ENCODE measurements at regions not wholly inside any gene's neighbourhood (a gene's known extent, or its start where the extent isn't known, plus 50 kb on each side); places are given as distances from the start of the nearest gene placed in this dataset.

- no peaks in the 10 kb centered on the region for H3K36me3 ChIP-seq (replicated peaks; ENCODE audit: low read depth, low read length)
- no peaks in the 10 kb centered on the region for H3K9me3 ChIP-seq (ENCODE audit: insufficient read depth, low read length)
- peaks cover 17% of the 10 kb centered on the region for H3K27me3 ChIP-seq (ENCODE audit: low read depth, low read length)
- TF ChIP-seq CTCF (IDR thresholded peaks at IDR 0.05; ENCODE audit: low read depth, low read length) (no peak), EZH2phosphoT487 (IDR thresholded peaks at IDR 0.05; ENCODE audit: low read depth) (no peak)
- H4K20me1 ChIP-seq (ENCODE audit: insufficient read depth, low read length), result no peaks in the 10 kb centered on the region
- no peaks in the 10 kb centered on the region for H3K79me2 ChIP-seq (ENCODE audit: low read length)
- no peak overlapping the region for H3K4me3 ChIP-seq (ENCODE audit: low read length)
- no peaks in the 10 kb centered on the region for H3K4me1 ChIP-seq (ENCODE audit: low read length)
- no peak overlapping the region for H3K9ac ChIP-seq (ENCODE audit: low read length)
- no peak overlapping the region for H3K4me2 ChIP-seq (ENCODE audit: low read length)
- H2AFZ ChIP-seq (ENCODE audit: low read depth, low read length), result no peak overlapping the region
- no peak overlapping the region for H3K27ac ChIP-seq (ENCODE audit: low read length)
Measured at GRCh38 chr16:86828653-86829052, 250.3 kb downstream of the FOXL1 start.

DNA sequence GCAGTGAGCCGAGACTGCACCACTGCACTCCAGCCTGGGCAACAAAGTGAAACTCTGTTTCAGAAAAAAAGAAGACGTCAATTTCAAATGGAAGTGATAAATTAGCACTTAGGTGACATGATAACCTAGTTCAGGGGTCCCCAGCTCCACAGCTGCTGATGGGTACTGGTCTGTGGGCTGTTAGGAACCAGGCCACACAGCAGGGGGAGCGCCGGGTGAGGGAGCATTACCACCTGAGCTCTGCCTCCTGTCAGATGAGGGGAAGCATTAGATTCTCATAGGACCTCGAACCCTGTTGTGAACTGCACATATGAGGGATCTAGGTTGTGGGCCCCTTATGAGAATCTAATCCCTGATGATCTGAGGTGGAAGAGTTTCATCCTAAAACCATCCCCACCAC, 253.0 kb downstream of the FOXL1 start:
- H3K79me2 ChIP-seq (ENCODE audit: low read length), result no peaks in the 10 kb centered on the region
- H3K4me2 ChIP-seq (ENCODE audit: low read length), result no peak overlapping the region
- H3K36me3 ChIP-seq (replicated peaks; ENCODE audit: low read depth, low read length), result no peaks in the 10 kb centered on the region
- H3K9ac ChIP-seq (ENCODE audit: low read length), result no peak overlapping the region
- no peak overlapping the region for H3K4me3 ChIP-seq (ENCODE audit: low read length)
- H3K27ac ChIP-seq (ENCODE audit: low read length), result no peak overlapping the region
- H3K9me3 ChIP-seq (ENCODE audit: insufficient read depth, low read length), result no peaks in the 10 kb centered on the region
- no peak for TF ChIP-seq EZH2phosphoT487 (IDR thresholded peaks at IDR 0.05; ENCODE audit: low read depth)
- TF ChIP-seq CTCF (IDR thresholded peaks at IDR 0.05; ENCODE audit: low read depth, low read length), result no peak
- peaks cover 11% of the 10 kb centered on the region; the same call in 1 of the 2 replicates for H3K27me3 ChIP-seq (ENCODE audit: low read depth, low read length)
- H2AFZ ChIP-seq (ENCODE audit: low read depth, low read length), result no peak overlapping the region
- H3K4me1 ChIP-seq (ENCODE audit: low read length), result no peaks in the 10 kb centered on the region
- H4K20me1 ChIP-seq (ENCODE audit: insufficient read depth, low read length), result no peaks in the 10 kb centered on the region

DNA sequence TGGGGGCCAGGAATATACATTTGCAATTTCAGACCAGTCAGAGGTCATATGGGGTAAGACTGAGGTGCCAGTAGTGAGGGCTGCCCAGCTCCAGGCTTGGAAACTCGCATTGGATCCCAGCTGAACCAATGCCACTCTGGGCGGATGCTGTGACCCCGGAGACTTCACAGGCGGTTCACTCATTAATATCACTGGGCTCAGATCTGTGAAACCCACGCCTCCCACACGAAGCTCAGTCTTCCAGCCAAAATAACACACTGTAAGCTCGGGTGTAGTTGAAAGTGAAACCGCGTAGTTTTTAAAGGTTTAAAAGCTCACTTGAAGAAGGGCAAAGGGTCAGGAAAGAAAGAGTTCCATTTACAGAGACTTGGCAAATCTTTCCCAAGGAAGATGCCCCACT, 254.8 kb downstream of the FOXL1 start:
- Histone ChIP-seq H3K4me3 (ENCODE audit: low read length) (no peak overlapping the region), H3K27me3 (ENCODE audit: low read depth, low read length) (peaks cover 11% of the 10 kb centered on the region; the same call in 1 of the 2 replicates), H4K20me1 (ENCODE audit: insufficient read depth, low read length) (no peaks in the 10 kb centered on the region), H3K9ac (ENCODE audit: low read length) (no peak overlapping the region), H3K4me1 (ENCODE audit: low read length) (no peaks in the 10 kb centered on the region), H3K4me2 (ENCODE audit: low read length) (no peak overlapping the region), H3K27ac (ENCODE audit: low read length) (no peak overlapping the region), H3K9me3 (ENCODE audit: insufficient read depth, low read length) (no peaks in the 10 kb centered on the region), H3K36me3 (replicated peaks; ENCODE audit: low read depth, low read length) (no peaks in the 10 kb centered on the region), H2AFZ (ENCODE audit: low read depth, low read length) (no peak overlapping the region), H3K79me2 (ENCODE audit: low read length) (no peaks in the 10 kb centered on the region)
- TF ChIP-seq CTCF (IDR thresholded peaks at IDR 0.05; ENCODE audit: low read depth, low read length) (no peak), EZH2phosphoT487 (IDR thresholded peaks at IDR 0.05; ENCODE audit: low read depth) (no peak)

DNA sequence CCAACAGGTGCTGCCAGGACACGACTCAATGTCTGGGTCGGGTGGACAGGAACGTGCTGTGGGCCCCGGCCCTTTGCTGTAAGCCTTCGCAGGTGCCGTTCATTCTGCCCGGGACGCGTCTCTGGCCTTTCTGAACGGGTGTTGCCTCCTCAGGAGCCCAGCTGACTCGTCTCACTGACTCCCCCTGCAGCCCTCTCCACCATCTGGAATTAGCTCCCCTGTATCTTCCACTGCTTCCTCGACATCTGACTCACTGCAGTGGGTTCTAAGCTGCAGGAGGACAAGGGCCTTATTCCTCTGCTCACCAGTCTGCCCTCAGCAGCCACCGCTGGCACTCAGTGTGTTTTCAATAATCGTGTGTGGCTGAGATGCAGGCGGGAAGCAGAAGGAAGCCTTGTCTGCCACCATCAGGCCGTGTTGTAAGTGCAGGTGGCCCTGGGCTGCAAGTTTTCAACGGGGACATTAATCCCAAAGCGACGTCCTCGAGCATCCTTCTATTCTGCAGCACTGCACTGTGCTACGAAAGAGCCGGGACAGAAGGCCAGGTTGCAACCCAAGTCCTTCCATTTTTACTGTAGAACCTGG, 256.2 kb downstream of the FOXL1 start:
- H3K27ac ChIP-seq (ENCODE audit: low read length), result no peak overlapping the region
- H3K27me3 ChIP-seq (ENCODE audit: low read depth, low read length), result peaks cover 11% of the 10 kb centered on the region; the same call in 1 of the 2 replicates
- no peak overlapping the region for H3K4me3 ChIP-seq (ENCODE audit: low read length)
- no peaks in the 10 kb centered on the region for H3K36me3 ChIP-seq (replicated peaks; ENCODE audit: low read depth, low read length)
- no peaks in the 10 kb centered on the region for H3K9me3 ChIP-seq (ENCODE audit: insufficient read depth, low read length)
- no peaks in the 10 kb centered on the region for H4K20me1 ChIP-seq (ENCODE audit: insufficient read depth, low read length)
- TF ChIP-seq EZH2phosphoT487 (IDR thresholded peaks at IDR 0.05; ENCODE audit: low read depth), result no peak
- no peak for TF ChIP-seq CTCF (IDR thresholded peaks at IDR 0.05; ENCODE audit: low read depth, low read length)
- no peak overlapping the region for H3K9ac ChIP-seq (ENCODE audit: low read length)
- H3K79me2 ChIP-seq (ENCODE audit: low read length), result no peaks in the 10 kb centered on the region
- H3K4me2 ChIP-seq (ENCODE audit: low read length), result no peak overlapping the region
- H3K4me1 ChIP-seq (ENCODE audit: low read length), result no peaks in the 10 kb centered on the region
- H2AFZ ChIP-seq (ENCODE audit: low read depth, low read length), result no peak overlapping the region
